GM12872 (cell line): ENCODE measurements at regions not wholly inside any gene's neighbourhood (a gene's known extent, or its start where the extent isn't known, plus 50 kb on each side); places are given as distances from the start of the nearest gene placed in this dataset.

Experiments used
- CTCF ChIP-seq: IDR thresholded peaks from 3 replicates; pipeline ENCODE4 v1.5.1; 2011; ENCODE audit warnings: low read depth, mild to moderate bottlenecking, low read length, moderate library complexity; ENCODE audit not compliant: insufficient read depth

- TF ChIP-seq CTCF = no peak
These were observed 417.6 kb downstream of the AASDHPPT start for GRCh38 chr11:106495046-106495445.

GRCh38 chr11:106496677-106497076, 419.2 kb downstream of the AASDHPPT start:
- TF ChIP-seq CTCF = no peak

- no peak for TF ChIP-seq CTCF
These were observed 419.9 kb downstream of the AASDHPPT start for GRCh38 chr11:106497321-106497720.

- no peak for TF ChIP-seq CTCF
These were observed 420.4 kb downstream of the AASDHPPT start for GRCh38 chr11:106497822-106498221.

GRCh38 chr11:106503901-106504300, 426.4 kb downstream of the AASDHPPT start:
- no peak for TF ChIP-seq CTCF

- TF ChIP-seq CTCF = no peak
These were observed 430.3 kb downstream of the AASDHPPT start for GRCh38 chr11:106507645-106508306.

GRCh38 chr11:106514706-106515105, 437.2 kb downstream of the AASDHPPT start:
- TF ChIP-seq CTCF = no peak
